ENCODE measurements at regions not wholly inside any gene's neighbourhood (a gene's known extent, or its start where the extent isn't known, plus 50 kb on each side); places are given as distances from the start of the nearest gene placed in this dataset.
"Not testable (repeated sequence)": the region's sequence is repeated elsewhere in the genome, so short reads cannot be mapped to it uniquely, and the experiment has no call there.

- H3K27ac Mint-ChIP-seq (ENCODE audit: unreplicated experiment), result no peak overlapping the region
- no peaks in the 10 kb centered on the region for H3K4me1 Mint-ChIP-seq (ENCODE audit: low read depth, unreplicated experiment)
- DNase-seq, result no peak
- no peaks in the 10 kb centered on the region for H3K36me3 Mint-ChIP-seq (ENCODE audit: insufficient read depth, unreplicated experiment)
- intact Hi-C loops (cut with micrococcal nuclease; ENCODE audit: unreplicated experiment), result no loop called here
- TF ChIP-seq, protein P1, sequence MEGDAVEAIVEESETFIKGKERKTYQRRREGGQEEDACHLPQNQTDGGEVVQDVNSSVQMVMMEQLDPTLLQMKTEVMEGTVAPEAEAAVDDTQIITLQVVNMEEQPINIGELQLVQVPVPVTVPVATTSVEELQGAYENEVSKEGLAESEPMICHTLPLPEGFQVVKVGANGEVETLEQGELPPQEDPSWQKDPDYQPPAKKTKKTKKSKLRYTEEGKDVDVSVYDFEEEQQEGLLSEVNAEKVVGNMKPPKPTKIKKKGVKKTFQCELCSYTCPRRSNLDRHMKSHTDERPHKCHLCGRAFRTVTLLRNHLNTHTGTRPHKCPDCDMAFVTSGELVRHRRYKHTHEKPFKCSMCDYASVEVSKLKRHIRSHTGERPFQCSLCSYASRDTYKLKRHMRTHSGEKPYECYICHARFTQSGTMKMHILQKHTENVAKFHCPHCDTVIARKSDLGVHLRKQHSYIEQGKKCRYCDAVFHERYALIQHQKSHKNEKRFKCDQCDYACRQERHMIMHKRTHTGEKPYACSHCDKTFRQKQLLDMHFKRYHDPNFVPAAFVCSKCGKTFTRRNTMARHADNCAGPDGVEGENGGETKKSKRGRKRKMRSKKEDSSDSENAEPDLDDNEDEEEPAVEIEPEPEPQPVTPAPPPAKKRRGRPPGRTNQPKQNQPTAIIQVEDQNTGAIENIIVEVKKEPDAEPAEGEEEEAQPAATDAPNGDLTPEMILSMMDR (IDR thresholded peaks at IDR 0.05; ENCODE audit: unreplicated experiment), result no peak
- no peaks in the 10 kb centered on the region for H3K27me3 Mint-ChIP-seq (ENCODE audit: unreplicated experiment)
- H3K9me3 Mint-ChIP-seq (ENCODE audit: low read depth, unreplicated experiment), result peaks cover 6% of the 10 kb centered on the region
- no peak overlapping the region for H3K4me3 Mint-ChIP-seq (ENCODE audit: low read depth, unreplicated experiment)
- CTCF ChIA-PET, result no interaction called here
- BruUV-seq (replicated peaks), result no TSS peak
Measured at GRCh38 chr14:45641541-45641940, 388.5 kb upstream of the MIS18BP1 start.

- CTCF ChIA-PET; H3K27ac Mint-ChIP-seq (ENCODE audit: unreplicated experiment); BruUV-seq (replicated peaks); H3K4me1 Mint-ChIP-seq (ENCODE audit: low read depth, unreplicated experiment); H3K9me3 Mint-ChIP-seq (ENCODE audit: low read depth, unreplicated experiment); H3K4me3 Mint-ChIP-seq (ENCODE audit: low read depth, unreplicated experiment); H3K36me3 Mint-ChIP-seq (ENCODE audit: insufficient read depth, unreplicated experiment); intact Hi-C loops (cut with micrococcal nuclease; ENCODE audit: unreplicated experiment); DNase-seq; H3K27me3 Mint-ChIP-seq (ENCODE audit: unreplicated experiment): not testable (repeated sequence)
Measured at GRCh38 chr14:45634651-45635441, 381.8 kb upstream of the MIS18BP1 start.

GRCh38 chr14:45633220-45633984, 380.4 kb upstream of the MIS18BP1 start:
- no TSS peak for BruUV-seq (replicated peaks)
- CTCF ChIA-PET, result no interaction called here
- Mint-ChIP-seq H3K4me3 (ENCODE audit: low read depth, unreplicated experiment) (no peak overlapping the region), H3K36me3 (ENCODE audit: insufficient read depth, unreplicated experiment) (no peaks in the 10 kb centered on the region), H3K27ac (ENCODE audit: unreplicated experiment) (no peak overlapping the region), H3K9me3 (ENCODE audit: low read depth, unreplicated experiment) (peaks cover 2% of the 10 kb centered on the region), H3K27me3 (ENCODE audit: unreplicated experiment) (no peaks in the 10 kb centered on the region), H3K4me1 (ENCODE audit: low read depth, unreplicated experiment) (no peaks in the 10 kb centered on the region)
- TF ChIP-seq, protein P1 (IDR thresholded peaks at IDR 0.05; ENCODE audit: unreplicated experiment), result no peak
- intact Hi-C loops (cut with micrococcal nuclease; ENCODE audit: unreplicated experiment), result no loop called here
- no peak for DNase-seq

DNA sequence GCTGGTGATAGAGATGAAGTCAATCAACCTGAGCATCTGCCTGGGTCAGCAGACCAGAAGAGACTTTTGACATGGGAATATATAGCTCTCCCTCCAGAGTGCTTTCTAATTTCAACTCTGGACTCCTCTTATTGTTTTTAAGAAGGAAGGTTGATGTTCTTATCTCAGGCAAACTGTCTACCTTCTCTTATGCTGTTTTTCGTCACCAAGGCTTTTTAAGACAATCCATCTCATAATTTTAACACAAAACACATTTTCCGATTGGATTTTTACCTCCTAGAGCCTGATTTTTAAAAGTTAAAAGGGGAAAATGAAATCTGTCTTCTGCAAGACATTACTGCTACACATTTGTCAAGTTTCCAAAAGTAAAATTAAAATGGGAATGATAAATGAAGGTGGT, 368.7 kb upstream of the MIS18BP1 start:
- BruUV-seq (replicated peaks), result no TSS peak

More for the DNA sequence above, 368.7 kb upstream of the MIS18BP1 start:
- H3K27ac Mint-ChIP-seq (ENCODE audit: unreplicated experiment), result no peak overlapping the region
- DNase-seq, result no peak
- TF ChIP-seq, protein P1 (IDR thresholded peaks at IDR 0.05; ENCODE audit: unreplicated experiment), result no peak
- no peaks in the 10 kb centered on the region for H3K27me3 Mint-ChIP-seq (ENCODE audit: unreplicated experiment)
- H3K36me3 Mint-ChIP-seq (ENCODE audit: insufficient read depth, unreplicated experiment), result no peaks in the 10 kb centered on the region
- H3K4me3 Mint-ChIP-seq (ENCODE audit: low read depth, unreplicated experiment), result no peak overlapping the region
- intact Hi-C loops (cut with micrococcal nuclease; ENCODE audit: unreplicated experiment), result no loop called here
- CTCF ChIA-PET, result no interaction called here
- H3K4me1 Mint-ChIP-seq (ENCODE audit: low read depth, unreplicated experiment), result no peaks in the 10 kb centered on the region
- peaks cover 11% of the 10 kb centered on the region for H3K9me3 Mint-ChIP-seq (ENCODE audit: low read depth, unreplicated experiment)

Data from Calu3 (cell line).